ENCODE measurements at regions not wholly inside any gene's neighbourhood (a gene's known extent, or its start where the extent isn't known, plus 50 kb on each side); places are given as distances from the start of the nearest gene placed in this dataset.

- DNase-seq: no peak
Measured at GRCh38 chr13:99659226-99659625, 158.0 kb downstream of the TM9SF2 start.

GRCh38 chr13:99658261-99658991 lies 157.2 kb downstream of the TM9SF2 start:
- DNase-seq: peak; percentile 26

GRCh38 chr13:99657848-99658260 lies 156.6 kb downstream of the TM9SF2 start:
- DNase-seq: no peak

- DNase-seq: no peak
Measured at GRCh38 chr13:99656844-99657381, 155.6 kb downstream of the TM9SF2 start.

GRCh38 chr13:99656092-99656745 lies 154.9 kb downstream of the TM9SF2 start:
- peak; percentile 83 for DNase-seq

GRCh38 chr13:99655351-99656091 lies 154.2 kb downstream of the TM9SF2 start:
- no peak for DNase-seq

GRCh38 chr13:99654076-99654475 lies 152.8 kb downstream of the TM9SF2 start:
- no peak for DNase-seq

- no peak for DNase-seq
Measured at GRCh38 chr13:99653526-99653925, 152.3 kb downstream of the TM9SF2 start.

GRCh38 chr13:99652901-99653300 lies 151.6 kb downstream of the TM9SF2 start:
- no peak for DNase-seq

GRCh38 chr13:99652141-99652540 lies 150.9 kb downstream of the TM9SF2 start:
- DNase-seq: no peak

GRCh38 chr13:99651016-99651415 lies 149.7 kb downstream of the TM9SF2 start:
- no peak for DNase-seq

- DNase-seq: no peak
Measured at GRCh38 chr13:99650410-99650809, 149.1 kb downstream of the TM9SF2 start.

GRCh38 chr13:99648927-99649326 lies 147.7 kb downstream of the TM9SF2 start:
- DNase-seq: no peak

GRCh38 chr13:99648066-99648665 lies 146.9 kb downstream of the TM9SF2 start:
- no peak for DNase-seq

- no peak for DNase-seq
Measured at GRCh38 chr13:99647596-99647985, 146.3 kb downstream of the TM9SF2 start.

GRCh38 chr13:99646866-99647595 lies 145.8 kb downstream of the TM9SF2 start:
- DNase-seq: no peak

- no peak for DNase-seq
Measured at GRCh38 chr13:99642841-99643240, 141.6 kb downstream of the TM9SF2 start.

GRCh38 chr13:99642006-99642405 lies 140.7 kb downstream of the TM9SF2 start:
- DNase-seq: no peak

GRCh38 chr13:99640260-99640659 lies 139.0 kb downstream of the TM9SF2 start:
- no peak for DNase-seq

- DNase-seq: no peak
Measured at GRCh38 chr13:99639126-99639525, 137.9 kb downstream of the TM9SF2 start.

- no peak for DNase-seq
Measured at GRCh38 chr13:99636728-99637353, 135.6 kb downstream of the TM9SF2 start.

GRCh38 chr13:99636306-99636705 lies 135.0 kb downstream of the TM9SF2 start:
- no peak for DNase-seq

Data from activated T-cell treated with anti-CD3 and anti-CD28 coated beads for 4 hours (primary cell).